Skeletal muscle satellite cell (primary cell): ENCODE measurements at regions not wholly inside any gene's neighbourhood (a gene's known extent, or its start where the extent isn't known, plus 50 kb on each side); places are given as distances from the start of the nearest gene placed in this dataset.

ENCODE experiments used
- H3K27me3 ChIP-seq: 2 replicates; pipeline ENCODE4 v1.7.0; 2013; ENCODE audit warnings: low read length; ENCODE audit not compliant: control insufficient read depth, insufficient read depth
- H3K36me3 ChIP-seq: 2 replicates; pipeline ENCODE4 v1.7.0; 2013; ENCODE audit warnings: mild to moderate bottlenecking, control low read depth, low read length; ENCODE audit not compliant: insufficient read depth
- H3K4me1 ChIP-seq: 2 replicates; pipeline ENCODE4 v1.7.0; 2013; ENCODE audit warnings: low read length; ENCODE audit not compliant: control insufficient read depth, insufficient read depth
- H3K4me2 ChIP-seq: 2 replicates; pipeline ENCODE4 v1.7.0; 2013; ENCODE audit warnings: mild to moderate bottlenecking, low read length
- H3K4me3 ChIP-seq: 2 replicates; pipeline ENCODE4 v1.7.0; 2013; ENCODE audit warnings: low read length
- H3K9ac ChIP-seq: 2 replicates; pipeline ENCODE4 v1.7.0; 2013; ENCODE audit warnings: mild to moderate bottlenecking, low read depth, low read length, moderate library complexity
- H3K9me3 ChIP-seq: replicated peaks from 2 replicates; pipeline ENCODE4 v1.7.0; 2013; ENCODE audit warnings: mild to moderate bottlenecking, control low read depth, low read length

DNA sequence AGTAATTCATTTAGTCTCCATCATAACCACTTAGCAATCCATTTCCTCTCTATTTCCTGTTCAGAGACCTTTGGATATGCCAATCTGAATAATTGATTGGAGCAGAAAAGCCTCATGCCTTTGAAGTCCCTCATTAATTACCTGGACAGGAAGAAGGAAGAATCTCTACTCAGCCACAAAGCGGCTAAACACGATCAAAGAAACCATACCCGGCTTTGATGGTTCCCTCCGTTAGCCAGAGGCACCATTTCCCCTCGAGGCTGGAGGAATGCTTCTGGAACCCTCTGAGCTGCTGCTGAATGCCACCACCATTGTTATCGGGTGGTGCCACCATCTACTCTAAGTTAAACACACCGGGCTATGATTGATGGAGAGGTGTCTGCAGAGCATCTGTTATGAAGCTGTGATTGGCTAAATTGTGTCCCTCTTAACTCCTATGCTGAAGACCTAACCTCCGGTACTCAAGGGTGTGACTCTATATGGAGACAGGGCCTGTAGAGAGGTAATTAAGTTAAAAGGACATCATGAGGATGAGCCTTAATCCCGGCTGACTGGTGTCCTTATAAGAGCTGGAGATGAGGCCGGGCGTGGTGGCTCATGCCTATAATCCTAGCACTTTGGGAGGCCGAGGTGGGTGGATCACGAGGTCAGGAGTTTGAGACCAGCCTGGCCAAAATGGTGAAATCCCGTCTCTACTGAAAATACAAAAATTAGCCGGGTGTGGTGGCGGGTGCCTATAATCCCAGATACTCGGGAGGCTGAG lies 168.6 kb downstream of the CTTN start:
- Histone ChIP-seq H3K4me2 (no peak overlapping the region), H3K4me1 (peaks cover 11% of the 10 kb centered on the region), H3K9ac (no peak overlapping the region), H3K36me3 (no peaks in the 10 kb centered on the region), H3K9me3 (no peaks in the 10 kb centered on the region), H3K27me3 (no peaks in the 10 kb centered on the region), H3K4me3 (no peak overlapping the region)

DNA sequence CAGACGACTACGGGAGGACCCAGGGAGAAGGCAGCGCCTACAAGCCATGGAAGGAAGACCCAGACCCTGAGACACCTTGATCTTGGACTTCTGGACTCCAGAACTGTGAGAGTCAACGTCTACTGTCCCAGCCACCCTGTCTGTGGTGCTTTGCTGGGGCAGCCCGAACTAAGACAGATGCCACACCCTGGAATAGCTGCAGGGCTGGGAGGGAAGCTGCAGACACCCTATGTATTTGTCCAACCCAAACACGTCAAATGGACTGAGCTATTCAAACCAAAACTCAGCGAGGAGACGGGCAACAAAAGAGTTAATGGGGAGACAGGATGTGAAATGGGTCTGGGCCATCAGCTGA lies 169.3 kb downstream of the CTTN start:
- Histone ChIP-seq H3K27me3 (no peaks in the 10 kb centered on the region), H3K9me3 (no peaks in the 10 kb centered on the region), H3K9ac (peak overlapping the region; percentile 74), H3K36me3 (no peaks in the 10 kb centered on the region), H3K4me2 (peak overlapping the region; percentile 82), H3K4me1 (peaks cover 11% of the 10 kb centered on the region), H3K4me3 (peak overlapping the region; percentile 62)

DNA sequence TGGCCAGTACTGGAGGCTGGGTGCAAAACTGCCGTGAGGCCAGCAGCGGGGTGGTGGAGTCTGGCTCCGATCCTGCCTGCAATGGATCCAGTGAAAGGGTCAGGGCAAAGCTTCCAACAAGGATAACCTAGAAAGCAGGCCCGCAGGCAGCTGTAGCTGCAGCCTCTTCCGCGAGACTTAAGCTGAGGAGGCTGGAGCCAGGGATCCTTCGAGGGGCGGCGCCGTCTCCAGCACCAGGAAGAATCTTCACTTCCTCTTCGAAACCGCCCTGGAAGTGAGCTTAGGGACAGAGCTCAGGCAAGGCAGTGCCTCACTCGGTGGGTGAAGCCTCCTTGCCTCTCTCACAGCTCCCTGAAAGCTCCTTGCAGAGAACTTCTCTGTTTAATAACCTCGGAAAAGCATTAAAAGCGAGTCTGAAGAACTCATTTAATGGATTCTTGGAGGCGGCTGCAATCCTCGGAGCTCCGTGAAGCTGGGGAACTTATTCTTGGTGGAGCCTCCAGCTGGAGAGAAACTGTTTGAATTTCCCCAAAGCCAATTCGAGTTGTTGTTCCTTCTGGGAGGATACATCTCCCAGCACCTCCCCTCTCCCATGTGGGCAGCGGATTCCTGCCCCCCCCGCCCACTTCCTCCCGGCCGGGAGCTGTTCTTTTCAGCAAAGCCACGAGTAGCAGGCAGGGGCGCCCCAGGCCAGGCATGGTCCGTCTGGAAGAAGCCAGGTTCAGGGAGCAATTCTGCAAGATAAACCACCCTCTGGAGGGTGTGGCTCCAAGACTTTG lies 169.9 kb downstream of the CTTN start:
- Histone ChIP-seq H3K27me3 (no peaks in the 10 kb centered on the region), H3K9me3 (no peaks in the 10 kb centered on the region), H3K36me3 (no peaks in the 10 kb centered on the region), H3K4me3 (peak overlapping the region; percentile 62), H3K9ac (peak overlapping the region; percentile 74), H3K4me2 (peak overlapping the region; percentile 82), H3K4me1 (peaks cover 11% of the 10 kb centered on the region)

DNA sequence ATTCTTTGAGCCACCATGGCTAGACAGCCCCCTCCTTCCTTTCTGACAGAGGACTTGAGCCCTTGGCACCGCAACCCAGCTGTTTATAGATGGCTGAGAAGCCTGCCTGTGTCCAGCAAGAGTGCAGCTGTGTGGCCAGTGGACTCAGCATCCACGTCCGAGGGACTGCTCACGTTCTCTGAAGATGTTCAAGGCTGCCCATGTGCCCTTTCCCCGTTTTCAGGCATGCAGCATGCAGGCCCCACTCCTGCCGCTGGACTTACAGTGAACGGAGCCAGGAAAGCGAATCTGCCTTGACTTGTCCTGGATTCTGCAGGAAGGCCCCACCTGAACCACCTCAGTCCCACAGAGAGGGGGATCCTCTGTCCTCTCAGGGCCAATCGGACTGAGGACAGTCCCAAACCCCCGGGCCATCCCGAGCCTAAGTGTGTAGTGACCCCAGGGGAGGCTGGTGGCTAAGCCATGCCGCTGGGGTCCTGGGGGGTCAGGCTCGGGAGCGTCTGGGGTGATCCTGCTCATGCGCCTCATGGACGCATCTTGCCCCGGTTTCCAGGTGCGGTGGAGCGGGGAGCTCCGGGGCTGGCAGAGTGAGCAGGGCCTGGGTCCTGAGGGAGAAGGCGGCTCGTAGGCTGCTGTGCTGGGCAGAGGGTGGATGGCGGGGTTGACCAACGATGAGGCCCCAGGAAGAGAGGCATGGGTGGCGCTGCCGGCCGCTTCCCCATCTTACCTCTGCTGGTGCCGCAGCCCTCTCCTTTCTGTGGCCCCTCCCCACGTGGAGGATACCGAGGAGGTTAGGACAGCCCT lies 170.7 kb downstream of the CTTN start:
- Histone ChIP-seq H3K4me2 (peak overlapping the region; percentile 82), H3K36me3 (no peaks in the 10 kb centered on the region), H3K27me3 (no peaks in the 10 kb centered on the region), H3K9ac (no peak overlapping the region), H3K4me3 (peak overlapping the region; percentile 62), H3K9me3 (no peaks in the 10 kb centered on the region), H3K4me1 (peaks cover 11% of the 10 kb centered on the region)

DNA sequence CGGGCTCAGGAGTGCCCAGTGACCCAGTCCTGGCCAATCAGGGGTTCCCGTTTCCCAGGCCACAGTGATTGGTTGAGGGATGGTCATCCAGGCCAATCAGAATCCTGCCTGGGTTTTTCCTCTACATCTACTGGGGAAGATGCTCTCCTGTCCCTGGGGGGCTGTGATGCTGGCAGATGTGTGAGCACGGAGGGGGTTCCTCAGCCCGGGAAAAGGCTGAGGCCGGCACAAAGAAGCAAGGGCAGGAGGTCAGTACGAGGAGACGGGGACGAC lies 171.2 kb downstream of the CTTN start:
- Histone ChIP-seq H3K27me3 (no peaks in the 10 kb centered on the region), H3K9ac (no peak overlapping the region), H3K9me3 (no peaks in the 10 kb centered on the region), H3K36me3 (no peaks in the 10 kb centered on the region), H3K4me2 (no peak overlapping the region), H3K4me3 (no peak overlapping the region), H3K4me1 (peaks cover 11% of the 10 kb centered on the region)

DNA sequence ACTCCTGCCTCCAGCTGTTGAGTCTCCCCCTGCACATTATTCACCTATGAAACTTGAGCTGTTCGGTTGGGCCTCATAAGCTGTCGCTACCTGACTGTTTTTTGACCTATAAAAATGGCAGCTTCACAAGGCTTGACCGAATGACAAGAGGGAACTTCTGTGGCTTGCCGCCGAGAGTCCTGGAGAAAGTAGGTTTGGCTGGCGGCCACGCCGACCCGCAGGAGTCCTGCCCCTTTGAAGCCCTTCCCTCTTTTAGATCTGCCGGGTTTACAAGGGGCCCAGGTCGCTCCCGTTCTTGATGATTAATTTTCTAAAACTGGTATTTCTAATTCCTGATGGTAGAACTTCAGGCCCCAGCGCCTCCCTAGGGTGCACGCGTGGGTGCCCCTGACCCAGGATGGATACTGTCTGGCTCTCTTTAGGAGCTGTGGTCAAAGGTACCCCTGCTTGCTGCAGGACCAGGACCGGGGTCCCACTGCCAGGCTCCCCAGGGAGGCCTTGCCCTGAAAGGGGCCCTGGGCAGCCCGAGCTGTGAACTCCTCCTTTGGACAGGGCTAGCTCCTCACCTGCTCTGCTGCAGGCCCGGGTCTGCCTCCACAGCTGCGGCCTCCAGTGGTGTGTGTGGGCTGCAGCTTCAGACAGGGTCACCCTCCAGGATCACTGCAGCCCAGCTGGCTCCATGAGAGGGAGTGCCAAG lies 171.8 kb downstream of the CTTN start:
- Histone ChIP-seq H3K4me1 (peaks cover 11% of the 10 kb centered on the region), H3K9me3 (no peaks in the 10 kb centered on the region), H3K27me3 (no peaks in the 10 kb centered on the region), H3K4me3 (no peak overlapping the region), H3K9ac (no peak overlapping the region), H3K36me3 (no peaks in the 10 kb centered on the region), H3K4me2 (no peak overlapping the region)

DNA sequence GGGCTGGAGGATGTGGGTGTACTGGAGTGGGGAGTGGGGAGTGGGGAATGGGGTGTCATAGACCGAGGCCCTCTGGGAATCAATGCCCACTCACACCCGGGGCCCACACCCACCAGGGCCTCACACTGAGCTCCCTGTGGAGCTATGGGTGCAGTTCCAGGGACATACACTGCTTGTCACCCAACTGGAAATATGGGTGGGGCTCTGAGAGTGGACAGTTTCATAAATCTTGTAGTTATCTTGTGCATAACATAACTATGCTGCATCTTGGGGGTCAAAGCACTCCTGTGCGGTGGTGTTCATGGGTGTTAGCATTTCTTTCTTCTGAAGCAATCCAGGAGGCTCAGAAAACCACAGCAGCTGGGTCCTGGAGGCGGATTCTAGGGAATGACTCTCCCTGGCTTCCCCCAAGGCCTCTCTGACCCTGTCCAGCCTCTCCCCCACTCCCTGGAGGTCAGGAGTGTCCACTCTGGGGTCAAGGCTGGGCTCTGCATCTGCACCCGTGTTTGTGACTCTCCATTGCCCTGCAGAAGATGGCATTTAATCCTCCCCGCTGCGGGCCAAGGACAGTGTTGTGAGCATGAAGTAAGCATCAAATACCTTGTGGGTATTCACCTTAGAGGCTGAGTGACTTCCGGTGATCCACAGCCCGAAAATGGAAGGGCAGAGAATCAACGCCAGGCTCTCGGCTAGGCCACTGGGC lies 172.5 kb downstream of the CTTN start:
- Histone ChIP-seq H3K4me1 (peaks cover 11% of the 10 kb centered on the region), H3K9ac (no peak overlapping the region), H3K27me3 (no peaks in the 10 kb centered on the region), H3K4me2 (no peak overlapping the region), H3K4me3 (no peak overlapping the region), H3K36me3 (no peaks in the 10 kb centered on the region), H3K9me3 (peaks cover under 1% of the 10 kb centered on the region)

DNA sequence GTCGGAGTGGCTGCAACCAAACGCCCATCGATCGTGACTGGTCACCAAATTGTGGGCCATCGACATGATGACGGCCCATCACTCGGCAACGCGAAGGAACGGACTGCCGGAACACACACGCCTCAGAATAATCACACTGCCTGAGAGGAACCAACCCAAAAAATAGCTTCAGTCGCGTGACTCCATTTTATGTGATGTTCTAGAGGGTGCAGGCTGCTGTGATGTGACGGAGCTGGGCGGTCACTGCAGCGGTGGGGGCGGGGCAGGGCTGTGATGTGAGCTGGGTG lies 174.6 kb downstream of the CTTN start:
- Histone ChIP-seq H3K9me3 (peaks cover 2% of the 10 kb centered on the region), H3K4me2 (no peak overlapping the region), H3K4me3 (no peak overlapping the region), H3K9ac (no peak overlapping the region), H3K36me3 (no peaks in the 10 kb centered on the region), H3K4me1 (peaks cover 6% of the 10 kb centered on the region), H3K27me3 (no peaks in the 10 kb centered on the region)

DNA sequence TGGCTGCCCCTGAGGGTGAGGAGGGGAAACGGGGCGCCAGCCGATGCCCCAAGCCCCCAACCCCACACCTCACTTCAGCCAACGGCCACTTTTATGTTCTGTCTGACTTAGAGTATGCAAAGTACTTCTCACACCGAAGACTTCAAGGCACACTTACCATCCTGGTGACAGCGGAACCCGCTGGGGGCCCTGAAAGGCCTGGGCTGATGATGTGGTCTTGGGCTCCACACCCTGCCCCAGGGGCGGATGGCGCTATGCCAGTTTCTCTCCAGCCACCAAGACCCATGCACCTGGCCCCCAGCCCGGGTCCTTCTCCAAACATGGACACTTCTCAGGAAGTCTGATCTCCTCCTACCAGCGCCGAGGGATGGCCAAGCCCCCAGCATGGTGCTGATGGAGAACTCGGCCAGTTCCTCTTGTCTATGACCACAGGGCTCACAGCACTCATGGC lies 175.4 kb downstream of the CTTN start:
- H3K9me3 ChIP-seq = peaks cover 2% of the 10 kb centered on the region
- H3K4me2 ChIP-seq = no peak overlapping the region
- H3K27me3 ChIP-seq = no peaks in the 10 kb centered on the region
- no peak overlapping the region for H3K9ac ChIP-seq
- H3K36me3 ChIP-seq = no peaks in the 10 kb centered on the region
- peaks cover 4% of the 10 kb centered on the region for H3K4me1 ChIP-seq
- no peak overlapping the region for H3K4me3 ChIP-seq

DNA sequence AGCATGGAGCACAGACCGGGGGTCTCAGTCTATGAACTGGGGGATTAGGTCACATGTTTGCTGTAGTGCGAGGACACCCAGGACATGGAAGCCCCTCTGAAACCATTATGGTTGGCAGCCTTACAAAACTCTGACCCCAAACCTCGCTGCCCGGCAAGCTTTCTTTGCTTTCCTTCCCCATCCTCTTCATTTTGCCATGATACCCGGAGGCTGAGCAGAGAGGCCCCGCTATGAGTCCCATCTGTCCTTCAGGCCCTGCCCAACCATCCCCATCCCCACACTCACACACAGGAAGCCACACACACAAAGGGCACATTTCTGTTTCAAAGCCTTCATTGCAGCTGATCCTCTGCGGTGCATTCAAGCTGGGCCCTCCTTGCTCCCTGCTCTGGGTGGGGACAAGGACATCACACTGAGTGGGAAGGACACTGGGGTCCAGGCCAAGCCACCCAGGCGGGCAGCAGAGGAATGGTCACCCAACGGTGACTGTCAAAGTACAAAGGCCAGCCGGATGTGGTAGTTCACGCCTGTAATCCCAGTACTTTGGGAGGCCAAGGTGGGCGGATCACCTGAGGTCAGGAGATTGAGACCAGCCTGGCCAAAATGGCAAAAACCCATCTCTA lies 176.5 kb downstream of the CTTN start:
- H3K27me3 ChIP-seq = no peaks in the 10 kb centered on the region
- no peak overlapping the region for H3K9ac ChIP-seq
- no peak overlapping the region for H3K4me2 ChIP-seq

More for the DNA sequence above, 176.5 kb downstream of the CTTN start:
- Histone ChIP-seq H3K4me3 (no peak overlapping the region), H3K4me1 (no peaks in the 10 kb centered on the region), H3K9me3 (peaks cover 2% of the 10 kb centered on the region), H3K36me3 (no peaks in the 10 kb centered on the region)
